Left lung (tissue), 4 donors: ENCODE measurements at regions not wholly inside any gene's neighbourhood (a gene's known extent, or its start where the extent isn't known, plus 50 kb on each side); places are given as distances from the start of the nearest gene placed in this dataset.

Source experiments
- ATAC-seq: fragments of 200-7000 bp; cut with Tn5 transposase; one replicate; pipeline ENCODE4 v1.9.1; 2020; ENCODE audit warnings: moderate library complexity
- DNase-seq, 4 donors: peaks; one replicate each; pipeline ENCODE4 v3.0.0-alpha.2; 2013 to 2020
- H3K27ac ChIP-seq, 2 donors: fragments of 200-600 bp; sonication (generic) in 1 of 2; one replicate each; pipeline versions ENCODE4 v1.5.0 to v1.8.0; 2020 to 2021
- H3K27me3 ChIP-seq, 2 donors: fragments of 200-600 bp; sonication (generic) in 1 of 2; one replicate each; pipeline versions ENCODE4 v1.5.0 to v1.8.0; 2020 to 2021
- H3K36me3 ChIP-seq, 2 donors: fragments of 200-600 bp; sonication (generic) in 1 of 2; one replicate each; pipeline versions ENCODE4 v1.5.0 to v1.8.0; 2020 to 2021
- H3K4me1 ChIP-seq, 2 donors: fragments of 200-600 bp; one replicate each; pipeline ENCODE4 v1.8.0; 2021
- H3K4me3 ChIP-seq, 2 donors: fragments of 200-600 bp; sonication (generic) in 1 of 2; one replicate each; pipeline versions ENCODE4 v1.5.0 to v1.8.0; 2020 to 2021; ENCODE audit warnings: mild to moderate bottlenecking in 1 of 2
- H3K9me3 ChIP-seq, 2 donors: fragments of 200-600 bp; sonication (generic) in 1 of 2; one replicate each; pipeline versions ENCODE4 v1.5.0 to v1.8.0; 2020 to 2021
- intact Hi-C, 2 donors: fragments of 100-400 bp; cut with DNase I; formaldehyde crosslinking; loops; one replicate each; pipeline versions ENCODE4 v1.11.2 to v1.14.2; 2022
- TF ChIP-seq, protein P1 (sequence below), 2 donors: fragments of 200-600 bp; sonication (generic) in 1 of 2; IDR thresholded peaks; one replicate each; pipeline versions ENCODE4 v1.5.0 to v1.8.0; 2021; ENCODE audit warnings: antibody characterized with exemption in 2 of 2
- donor health status: DM: no; HTN: yes; CAD: no.
- donor health status: DM: no; HTN: no; CAD: no.

DNA sequence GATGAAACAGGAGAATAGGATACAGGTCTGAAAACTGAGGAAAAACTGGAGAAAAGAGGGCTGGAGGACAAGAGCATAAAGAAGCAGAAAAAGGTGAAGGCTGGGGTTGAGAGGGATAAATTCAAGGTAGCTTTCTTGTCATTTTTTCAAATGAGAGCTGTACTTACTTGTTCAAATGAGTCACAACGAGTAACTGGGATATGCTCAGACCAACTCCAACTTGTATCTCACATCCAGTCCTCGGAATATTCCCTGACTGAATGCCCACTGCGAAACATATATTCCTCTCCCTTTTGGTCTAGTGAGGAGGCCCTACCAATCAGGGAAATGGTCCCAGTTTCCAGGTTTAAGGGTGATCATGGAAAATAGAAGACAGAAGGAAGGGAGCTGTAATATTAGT, 343.4 kb downstream of the HHIPL2 start:
- no peaks in the 10 kb centered on the region for H3K27me3 ChIP-seq
- no peak for DNase-seq
- TF ChIP-seq, protein P1, sequence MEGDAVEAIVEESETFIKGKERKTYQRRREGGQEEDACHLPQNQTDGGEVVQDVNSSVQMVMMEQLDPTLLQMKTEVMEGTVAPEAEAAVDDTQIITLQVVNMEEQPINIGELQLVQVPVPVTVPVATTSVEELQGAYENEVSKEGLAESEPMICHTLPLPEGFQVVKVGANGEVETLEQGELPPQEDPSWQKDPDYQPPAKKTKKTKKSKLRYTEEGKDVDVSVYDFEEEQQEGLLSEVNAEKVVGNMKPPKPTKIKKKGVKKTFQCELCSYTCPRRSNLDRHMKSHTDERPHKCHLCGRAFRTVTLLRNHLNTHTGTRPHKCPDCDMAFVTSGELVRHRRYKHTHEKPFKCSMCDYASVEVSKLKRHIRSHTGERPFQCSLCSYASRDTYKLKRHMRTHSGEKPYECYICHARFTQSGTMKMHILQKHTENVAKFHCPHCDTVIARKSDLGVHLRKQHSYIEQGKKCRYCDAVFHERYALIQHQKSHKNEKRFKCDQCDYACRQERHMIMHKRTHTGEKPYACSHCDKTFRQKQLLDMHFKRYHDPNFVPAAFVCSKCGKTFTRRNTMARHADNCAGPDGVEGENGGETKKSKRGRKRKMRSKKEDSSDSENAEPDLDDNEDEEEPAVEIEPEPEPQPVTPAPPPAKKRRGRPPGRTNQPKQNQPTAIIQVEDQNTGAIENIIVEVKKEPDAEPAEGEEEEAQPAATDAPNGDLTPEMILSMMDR (IDR thresholded peaks at IDR 0.05): no peak
- no peaks in the 10 kb centered on the region for H3K36me3 ChIP-seq
- H3K4me1 ChIP-seq: no peaks in the 10 kb centered on the region
- H3K9me3 ChIP-seq: no peaks in the 10 kb centered on the region
- H3K27ac ChIP-seq: no peak overlapping the region
- intact Hi-C loops: no loop called here
- ATAC-seq: no peak
- no peak overlapping the region for H3K4me3 ChIP-seq

DNA sequence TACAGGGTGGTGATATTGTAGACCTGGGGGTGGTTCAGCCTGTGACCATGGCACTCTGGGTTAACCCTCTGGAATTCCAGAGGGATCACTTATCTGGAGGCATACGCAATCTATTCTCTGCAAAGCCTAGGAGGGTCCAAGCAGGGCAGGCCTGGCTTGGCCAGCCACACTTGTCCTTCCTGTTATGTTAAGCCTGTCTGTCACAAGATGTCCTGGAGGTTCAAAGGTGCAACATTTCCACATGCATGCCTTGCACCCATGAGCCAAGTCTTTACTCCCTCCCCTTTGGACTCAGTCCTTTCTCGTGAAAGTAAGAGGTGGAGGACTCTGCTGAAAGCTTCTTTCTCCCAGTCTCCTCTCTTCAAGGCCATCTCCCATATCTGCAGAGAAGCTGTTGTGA, 345.1 kb downstream of the HHIPL2 start:
- no peaks in the 10 kb centered on the region for H3K27me3 ChIP-seq
- intact Hi-C loops: no loop called here
- no peak overlapping the region for H3K4me3 ChIP-seq
- TF ChIP-seq, protein P1 (IDR thresholded peaks at IDR 0.05): no peak
- H3K36me3 ChIP-seq: no peaks in the 10 kb centered on the region
- ATAC-seq (no peak), DNase-seq (no peak)
- no peaks in the 10 kb centered on the region for H3K4me1 ChIP-seq
- H3K27ac ChIP-seq: no peak overlapping the region
- no peaks in the 10 kb centered on the region for H3K9me3 ChIP-seq

DNA sequence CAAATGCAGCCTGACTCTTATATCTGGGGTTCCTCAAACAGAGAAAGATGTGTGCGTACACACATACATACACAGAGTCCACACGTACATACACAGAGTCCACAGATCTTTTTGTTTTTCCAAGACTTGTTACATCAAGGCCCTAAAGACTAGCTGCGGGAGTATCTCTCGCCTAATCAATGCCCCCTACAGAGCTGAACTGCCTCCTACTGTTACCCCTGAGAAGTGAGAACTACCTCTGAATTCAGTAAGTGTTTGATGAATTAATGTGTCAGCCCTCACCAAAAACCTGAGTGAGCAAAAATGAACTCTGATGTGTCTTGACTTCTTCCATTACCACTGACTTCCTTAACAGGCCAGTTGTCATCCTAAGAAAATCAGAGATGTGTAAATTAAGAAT, 351.2 kb downstream of the HHIPL2 start:
- no peaks in the 10 kb centered on the region for H3K27me3 ChIP-seq
- H3K9me3 ChIP-seq: no peaks in the 10 kb centered on the region
- no peak overlapping the region for H3K27ac ChIP-seq
- DNase-seq: no peak
- H3K4me3 ChIP-seq: no peak overlapping the region
- no peak for ATAC-seq
- no peaks in the 10 kb centered on the region for H3K36me3 ChIP-seq
- H3K4me1 ChIP-seq: no peaks in the 10 kb centered on the region
- intact Hi-C loops: no loop called here
- TF ChIP-seq, protein P1 (IDR thresholded peaks at IDR 0.05): no peak

DNA sequence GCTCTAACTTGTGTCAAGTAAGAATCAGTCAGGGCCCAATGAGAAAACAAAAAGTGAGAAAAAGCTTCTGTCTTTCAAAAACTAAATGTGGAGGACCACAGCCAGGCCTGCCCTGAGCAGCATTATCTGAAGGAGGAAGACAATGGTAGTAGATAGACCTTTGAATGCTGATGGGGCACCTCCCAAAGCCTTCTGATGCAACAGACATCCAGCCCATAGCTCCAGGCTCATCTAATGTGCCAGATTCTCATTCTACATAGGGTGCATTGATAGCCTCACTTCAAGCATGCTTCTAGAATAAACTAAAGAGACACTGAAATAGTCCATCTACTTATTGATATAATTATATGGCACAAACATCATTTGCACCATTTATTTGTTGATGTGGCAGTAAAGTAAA, 351.6 kb downstream of the HHIPL2 start:
- H3K27me3 ChIP-seq: no peaks in the 10 kb centered on the region
- intact Hi-C loops: no loop called here

DNA sequence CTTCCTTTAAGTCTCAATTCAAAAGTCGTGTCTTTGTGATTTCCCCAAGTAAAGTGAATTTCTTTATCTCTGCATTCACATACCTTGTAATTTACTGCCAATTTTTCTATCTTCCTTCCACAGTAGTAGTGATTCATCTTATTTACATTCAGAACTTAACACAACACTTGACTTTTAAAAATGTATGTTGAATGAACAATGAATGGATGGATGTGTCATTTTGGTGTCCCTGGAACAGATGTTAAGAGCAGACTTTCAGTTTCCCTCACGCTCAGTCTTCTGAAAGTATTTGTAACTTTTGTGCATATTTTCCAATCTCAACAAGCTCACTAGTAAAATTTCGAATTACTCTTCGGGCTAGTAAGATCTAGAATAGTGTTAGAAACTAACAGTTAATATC, 352.0 kb downstream of the HHIPL2 start:
- H3K4me3 ChIP-seq: no peak overlapping the region
- intact Hi-C loops: no loop called here
- no peak overlapping the region for H3K27ac ChIP-seq
- no peak for DNase-seq
- no peak for ATAC-seq
- no peaks in the 10 kb centered on the region for H3K36me3 ChIP-seq
- no peaks in the 10 kb centered on the region for H3K4me1 ChIP-seq
- H3K9me3 ChIP-seq: no peaks in the 10 kb centered on the region
- TF ChIP-seq, protein P1 (IDR thresholded peaks at IDR 0.05): no peak
- no peaks in the 10 kb centered on the region for H3K27me3 ChIP-seq

More for the DNA sequence above, 351.6 kb downstream of the HHIPL2 start:
- no peak overlapping the region for H3K27ac ChIP-seq
- DNase-seq (no peak), ATAC-seq (no peak)
- TF ChIP-seq, protein P1 (IDR thresholded peaks at IDR 0.05): no peak
- no peaks in the 10 kb centered on the region for H3K36me3 ChIP-seq
- H3K4me1 ChIP-seq: no peaks in the 10 kb centered on the region
- H3K9me3 ChIP-seq: no peaks in the 10 kb centered on the region
- no peak overlapping the region for H3K4me3 ChIP-seq
